Hematopoietic multipotent progenitor cell (in vitro differentiated cells): ENCODE measurements at regions not wholly inside any gene's neighbourhood (a gene's known extent, or its start where the extent isn't known, plus 50 kb on each side); places are given as distances from the start of the nearest gene placed in this dataset.

Experiments used
- DNase-seq, 3 donors: peaks; one replicate each; pipeline ENCODE4 v3.0.0-alpha.2; 2011 to 2015; ENCODE audit warnings: low read depth in 2 of 3, low spot score in 2 of 3

GRCh38 chr10:44806950-44807349 lies 104.2 kb upstream of the TMEM72 start:
- no peak for DNase-seq

DNA sequence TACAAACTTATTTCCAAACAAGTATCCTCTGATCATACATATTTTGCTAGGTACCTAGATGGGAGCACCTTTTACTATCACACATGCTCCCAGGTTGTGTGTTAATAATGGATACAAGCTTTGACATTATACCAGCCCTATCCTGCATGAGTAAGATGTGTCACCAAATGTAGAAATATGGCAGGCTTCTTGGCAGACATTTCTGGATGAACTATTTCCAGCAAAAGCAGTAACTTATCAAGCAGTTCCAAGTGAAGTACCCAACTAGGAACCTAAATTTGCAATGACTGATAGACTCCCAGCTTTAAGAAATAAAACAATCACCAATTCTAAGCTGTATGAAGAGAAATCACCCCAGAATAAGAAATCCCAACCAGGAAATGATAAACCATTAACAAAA lies 103.7 kb upstream of the TMEM72 start:
- DNase-seq: no peak

GRCh38 chr10:44809647-44810046 lies 101.5 kb upstream of the TMEM72 start:
- DNase-seq: no peak

GRCh38 chr10:44811072-44811471 lies 100.1 kb upstream of the TMEM72 start:
- no peak for DNase-seq

- no peak for DNase-seq
Measured at GRCh38 chr10:44813201-44813600, 97.9 kb upstream of the TMEM72 start.

GRCh38 chr10:44814929-44815328 lies 96.2 kb upstream of the TMEM72 start:
- DNase-seq: no peak

- DNase-seq: no peak
Measured at GRCh38 chr10:44818041-44818649, 93.0 kb upstream of the TMEM72 start.

- DNase-seq: no peak
Measured at GRCh38 chr10:44818701-44819127, 92.4 kb upstream of the TMEM72 start.

GRCh38 chr10:44820094-44820493 lies 91.0 kb upstream of the TMEM72 start:
- no peak for DNase-seq

DNA sequence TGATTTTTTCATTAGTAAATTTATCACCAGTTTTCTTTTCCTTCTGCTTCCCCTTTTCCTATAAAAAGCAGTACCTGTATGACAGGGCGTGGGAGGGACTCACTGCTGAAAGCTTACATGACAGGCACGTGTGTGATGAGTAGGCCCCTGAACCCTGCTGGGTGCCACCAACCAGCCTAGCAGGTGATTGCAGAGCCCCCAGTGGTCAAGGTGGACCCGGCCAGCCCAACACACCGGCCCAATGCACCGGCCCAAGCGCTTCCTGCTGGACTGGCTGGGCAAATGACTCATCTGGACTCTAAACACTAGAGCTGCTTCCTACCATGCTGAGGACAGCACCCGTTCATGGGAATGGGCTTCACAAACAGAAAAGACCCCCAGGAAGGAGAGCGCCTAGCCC lies 89.8 kb upstream of the TMEM72 start:
- no peak for DNase-seq

GRCh38 chr10:44822349-44822748 lies 88.8 kb upstream of the TMEM72 start:
- DNase-seq: no peak

- no peak for DNase-seq
Measured at GRCh38 chr10:44822966-44823365, 88.2 kb upstream of the TMEM72 start.

DNA sequence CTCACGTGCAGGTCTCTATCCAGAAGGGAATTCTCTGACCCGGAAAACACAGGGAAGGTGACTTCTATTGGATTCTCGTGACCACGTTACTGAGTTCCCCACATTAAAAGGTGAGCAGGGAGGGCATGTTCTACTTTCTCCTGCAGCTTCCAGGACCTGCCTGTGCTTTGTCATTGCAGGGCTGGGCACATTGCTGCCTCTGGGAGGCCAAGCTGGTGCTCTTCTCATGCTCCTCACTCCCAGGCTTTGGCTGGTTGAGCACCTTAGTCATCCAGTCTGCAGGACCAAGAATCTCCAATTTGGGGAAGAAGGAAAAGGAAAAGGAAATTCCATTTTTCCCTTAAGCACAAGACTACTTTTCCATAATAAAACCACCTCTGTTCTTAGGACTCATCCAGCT lies 86.5 kb upstream of the TMEM72 start:
- no peak for DNase-seq

DNA sequence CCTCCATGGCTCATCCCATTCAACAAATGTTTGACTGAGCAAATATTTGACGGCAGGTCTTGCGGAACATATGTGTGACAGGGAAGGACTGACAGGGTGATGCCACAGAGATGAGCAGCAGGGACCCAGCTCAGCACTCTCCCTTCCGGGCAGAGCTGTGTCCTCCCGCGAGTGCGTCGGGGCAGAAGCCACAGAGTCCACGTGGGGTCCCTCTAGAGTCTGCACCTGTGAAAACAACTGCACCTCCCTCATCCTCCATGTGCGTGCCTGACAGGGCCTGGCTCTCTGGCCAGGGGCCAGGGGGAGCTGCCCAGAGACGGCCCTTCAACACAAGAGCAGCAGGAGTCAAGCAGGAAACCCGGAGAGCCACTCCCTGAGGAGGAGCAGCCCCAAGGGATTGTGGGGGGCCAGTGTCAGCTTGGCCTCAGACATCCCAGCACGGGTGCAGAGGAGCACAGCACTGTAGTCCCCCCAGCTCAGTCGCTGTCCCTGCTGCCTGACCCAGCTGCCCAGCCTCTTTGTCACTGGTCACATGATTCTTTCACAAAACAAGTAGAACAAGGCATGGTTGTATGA lies 83.6 kb upstream of the TMEM72 start:
- DNase-seq: no peak

DNA sequence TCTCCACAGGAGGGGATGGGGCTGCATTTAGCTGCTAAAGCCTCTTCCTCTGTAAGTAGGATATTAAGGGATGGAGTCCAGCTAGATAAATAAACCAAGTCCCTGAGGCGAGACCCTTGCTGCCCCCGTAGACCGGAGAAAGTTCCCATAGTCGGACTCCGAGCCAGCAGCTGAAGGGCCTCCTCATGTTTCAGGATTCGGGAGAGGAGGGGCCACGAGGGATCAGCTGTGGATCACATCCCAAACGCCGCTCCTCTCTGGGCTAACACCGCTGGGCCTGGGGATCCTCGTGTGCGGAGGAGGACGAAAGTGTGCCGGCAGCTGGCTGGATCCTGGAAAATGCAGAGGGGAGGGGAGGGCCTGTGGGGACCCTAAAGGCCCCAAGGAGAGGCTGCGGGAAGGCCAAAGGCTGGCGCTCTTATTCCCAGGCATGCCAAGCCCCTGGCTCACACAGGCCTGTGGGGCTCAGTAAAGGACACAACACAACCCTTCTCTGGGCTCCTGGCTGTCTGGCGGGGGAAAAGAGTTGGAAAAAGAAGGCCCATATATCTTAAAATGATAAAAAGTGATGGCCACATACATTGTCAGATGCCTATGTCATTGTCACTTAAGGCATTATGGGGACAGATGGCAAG lies 82.5 kb upstream of the TMEM72 start:
- DNase-seq: no peak

DNA sequence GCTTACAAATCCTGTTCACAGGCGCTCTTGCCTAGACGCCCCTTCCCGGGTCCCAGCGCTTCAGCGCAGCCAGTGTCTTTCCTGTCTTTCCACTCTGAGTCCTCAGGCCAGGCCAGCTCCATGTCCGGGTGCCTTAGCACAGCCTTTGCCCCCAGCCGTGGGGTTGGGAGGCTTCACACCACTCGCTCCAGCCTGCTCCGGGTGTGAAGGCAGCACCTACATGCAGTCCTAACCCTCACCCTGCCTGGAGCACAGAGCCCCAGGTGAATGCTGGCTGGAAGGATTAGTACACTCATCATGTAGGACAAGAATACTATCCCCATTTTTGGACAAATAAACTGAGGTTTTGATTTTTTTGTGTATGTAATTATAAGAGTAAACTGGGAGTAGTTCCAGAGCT lies 81.7 kb upstream of the TMEM72 start:
- DNase-seq: no peak

GRCh38 chr10:44830022-44830421 lies 81.1 kb upstream of the TMEM72 start:
- DNase-seq: no peak

DNA sequence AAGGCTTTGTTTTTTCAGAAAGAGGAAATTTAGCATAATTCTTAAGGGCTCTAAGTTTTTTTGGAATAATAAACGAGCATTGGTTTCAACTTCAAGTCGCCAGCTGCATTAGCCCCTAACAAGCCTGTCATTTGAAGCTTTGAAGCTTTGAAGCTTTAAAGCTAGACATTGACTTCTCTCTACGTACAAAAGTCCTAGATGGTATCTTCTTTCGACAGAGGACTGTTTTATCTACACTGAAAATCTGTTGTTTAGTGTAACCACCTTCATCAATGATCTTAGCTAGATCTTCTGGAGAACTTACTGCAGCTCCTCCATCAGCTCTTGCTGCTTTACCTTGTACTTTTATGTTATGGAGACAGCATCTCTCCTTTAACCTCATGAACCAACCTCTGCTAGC lies 79.6 kb upstream of the TMEM72 start:
- DNase-seq: no peak

DNA sequence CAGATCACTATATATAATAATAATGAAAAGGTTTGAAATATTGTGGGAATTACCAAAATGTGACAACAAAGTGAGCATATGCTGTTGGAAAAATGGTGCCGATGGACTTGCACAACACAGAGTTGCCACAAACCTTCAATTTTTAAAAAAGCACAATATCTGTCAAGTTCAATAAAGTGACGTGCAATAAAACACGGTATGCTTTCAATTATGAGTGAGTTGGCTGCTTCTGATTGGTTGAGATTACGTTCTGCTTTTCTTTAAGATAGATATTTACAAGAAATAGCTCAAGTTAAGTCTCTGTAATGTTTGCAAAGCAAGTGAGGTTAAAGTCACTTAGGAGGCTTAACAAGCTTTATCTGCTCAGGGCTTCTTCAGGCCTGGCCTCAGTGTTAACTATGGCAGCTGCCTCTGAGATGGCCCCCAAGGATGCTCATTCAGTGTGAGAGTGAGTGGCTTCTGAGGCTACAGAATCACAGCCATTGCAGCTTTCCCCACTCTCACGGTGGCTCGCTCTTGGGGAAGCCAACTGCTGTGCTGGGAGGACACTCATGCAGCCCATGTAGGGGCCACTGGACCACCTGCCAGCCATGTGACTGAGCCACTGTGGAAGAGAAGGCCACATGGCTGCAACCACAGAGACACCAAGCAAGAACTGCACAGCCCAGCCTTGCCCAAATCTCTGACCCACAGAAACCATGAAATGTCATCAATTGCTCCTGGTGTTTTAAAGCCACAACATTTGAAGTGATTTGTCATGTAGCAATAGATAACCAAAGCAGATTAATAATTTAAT lies 78.3 kb upstream of the TMEM72 start:
- DNase-seq: no peak

DNA sequence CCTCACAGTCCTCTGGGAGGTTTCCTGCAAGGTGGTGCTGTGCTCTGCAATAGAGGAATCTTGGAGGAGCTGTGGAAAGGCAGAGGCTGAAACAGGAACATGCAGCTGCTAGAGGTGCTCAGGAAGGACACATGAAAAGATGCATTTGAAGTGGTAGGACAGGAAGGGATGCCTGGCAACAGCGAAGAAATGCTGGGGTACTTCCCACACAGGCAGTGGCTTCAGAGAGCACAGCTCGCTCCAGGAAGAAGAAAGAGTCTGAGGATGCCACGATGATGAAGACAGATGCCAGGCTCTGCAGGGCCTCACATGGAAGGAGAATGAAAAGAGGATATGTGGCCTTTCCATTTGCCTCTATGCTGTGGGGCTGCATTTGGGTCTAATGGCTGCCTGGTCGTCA lies 77.0 kb upstream of the TMEM72 start:
- DNase-seq: no peak

- DNase-seq: no peak
Measured at GRCh38 chr10:44835300-44835699, 75.8 kb upstream of the TMEM72 start.

DNA sequence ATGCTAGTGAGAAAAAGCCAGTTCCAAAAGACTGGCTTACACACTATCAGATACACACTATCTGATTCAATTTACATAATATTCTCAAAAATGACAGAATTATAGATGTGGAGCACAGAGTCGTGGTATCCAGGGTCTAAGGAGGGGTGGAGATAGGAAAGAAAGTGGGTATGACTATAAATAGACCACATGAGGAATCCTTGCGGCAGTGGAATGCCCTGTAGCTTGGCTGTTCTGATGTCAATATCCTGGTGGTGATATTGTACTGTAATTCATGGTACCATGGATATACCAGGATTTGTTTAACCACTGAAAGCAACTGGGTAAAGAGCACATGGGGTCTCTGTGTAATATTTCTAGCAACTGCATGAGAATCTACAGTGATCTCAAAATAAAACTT lies 67.7 kb upstream of the TMEM72 start:
- DNase-seq: no peak
